ELR (cell line): ENCODE measurements at regions not wholly inside any gene's neighbourhood (a gene's known extent, or its start where the extent isn't known, plus 50 kb on each side); places are given as distances from the start of the nearest gene placed in this dataset.
"Not testable (repeated sequence)": the region's sequence is repeated elsewhere in the genome, so short reads cannot be mapped to it uniquely, and the experiment has no call there.

Experiments
- DNase-seq: peaks from one replicate; pipeline ENCODE4 v3.0.0-alpha.2; 2015; ENCODE audit warnings: low read depth

DNA sequence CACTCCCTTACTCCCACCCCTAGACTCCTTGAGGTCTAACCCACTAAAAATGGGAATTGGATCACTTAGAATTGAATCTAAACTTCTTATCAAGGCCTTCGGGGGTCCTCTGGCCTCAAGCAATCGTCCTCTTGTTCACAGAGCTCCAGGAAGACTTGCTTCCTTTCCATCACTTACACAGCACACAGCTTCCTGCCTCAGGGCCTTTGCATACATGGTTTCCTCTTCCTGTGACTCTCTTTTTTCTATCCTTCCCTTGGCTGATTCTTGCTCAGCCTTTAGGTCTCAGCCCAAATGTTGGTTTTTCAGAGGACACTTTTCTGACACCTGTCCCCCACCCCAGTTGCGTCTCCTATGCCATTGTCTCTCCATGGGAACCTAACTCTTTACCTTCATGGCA is 50.0 kb upstream of the ALDH1B1 start:
- DNase-seq = no peak

DNA sequence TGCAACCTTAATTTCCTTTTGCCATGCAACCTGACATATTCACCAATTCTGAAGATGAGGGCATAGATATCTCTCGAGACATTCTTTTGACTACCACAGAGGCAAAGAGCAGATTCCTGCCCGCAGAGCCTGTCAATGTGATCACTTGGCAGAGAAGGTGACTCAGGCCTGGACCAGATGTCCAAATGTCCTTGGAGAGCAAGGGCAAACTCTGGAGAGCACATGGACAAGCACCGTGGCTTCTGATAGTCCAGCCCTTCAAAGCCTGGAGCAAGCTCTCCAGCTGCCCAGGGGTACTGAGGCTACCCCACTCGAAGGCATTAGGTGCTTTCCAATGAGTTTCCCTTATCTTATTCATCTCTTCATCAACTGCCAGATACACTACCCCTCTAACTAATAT is 50.4 kb upstream of the ALDH1B1 start:
- no peak for DNase-seq

DNA sequence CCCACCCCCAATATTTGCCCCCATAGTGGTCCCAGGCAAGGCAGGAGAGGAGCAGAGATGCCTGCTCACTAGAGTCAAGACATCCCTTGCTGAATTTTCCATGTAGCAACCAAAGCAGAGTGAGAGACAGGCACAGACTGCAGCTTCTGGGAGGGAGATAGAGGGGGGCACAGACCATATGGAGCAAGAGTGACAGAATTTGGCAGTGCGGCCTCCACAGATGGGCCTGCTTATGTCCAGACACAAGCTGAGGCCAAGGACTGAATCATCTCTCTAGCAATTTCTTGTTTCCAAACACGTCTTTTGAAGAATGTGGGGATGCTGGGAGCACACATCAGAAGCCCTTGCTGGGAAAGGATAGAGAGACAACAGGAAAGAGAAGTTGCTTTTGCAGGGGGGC is 53.0 kb upstream of the ALDH1B1 start:
- DNase-seq = no peak

DNA sequence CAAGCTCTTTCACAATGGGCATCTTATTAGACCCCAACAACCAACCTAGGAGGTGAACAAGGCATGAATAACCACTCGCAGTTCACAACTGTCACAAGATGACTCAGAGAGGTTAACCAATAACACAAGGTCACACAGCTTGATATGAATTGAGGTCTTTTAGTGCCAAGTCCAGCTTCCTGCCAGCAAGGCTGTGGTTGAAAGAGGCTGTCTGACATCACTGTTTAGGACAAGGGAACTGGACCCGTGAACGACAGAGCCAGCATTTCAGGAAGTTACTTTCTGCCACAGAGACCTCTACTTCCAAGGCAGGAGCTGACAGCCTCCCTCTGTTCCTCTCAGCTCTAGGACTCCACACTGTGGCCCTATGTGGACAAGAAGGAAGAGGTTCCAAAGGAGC is 53.4 kb upstream of the ALDH1B1 start:
- DNase-seq = peak; percentile 69

DNA sequence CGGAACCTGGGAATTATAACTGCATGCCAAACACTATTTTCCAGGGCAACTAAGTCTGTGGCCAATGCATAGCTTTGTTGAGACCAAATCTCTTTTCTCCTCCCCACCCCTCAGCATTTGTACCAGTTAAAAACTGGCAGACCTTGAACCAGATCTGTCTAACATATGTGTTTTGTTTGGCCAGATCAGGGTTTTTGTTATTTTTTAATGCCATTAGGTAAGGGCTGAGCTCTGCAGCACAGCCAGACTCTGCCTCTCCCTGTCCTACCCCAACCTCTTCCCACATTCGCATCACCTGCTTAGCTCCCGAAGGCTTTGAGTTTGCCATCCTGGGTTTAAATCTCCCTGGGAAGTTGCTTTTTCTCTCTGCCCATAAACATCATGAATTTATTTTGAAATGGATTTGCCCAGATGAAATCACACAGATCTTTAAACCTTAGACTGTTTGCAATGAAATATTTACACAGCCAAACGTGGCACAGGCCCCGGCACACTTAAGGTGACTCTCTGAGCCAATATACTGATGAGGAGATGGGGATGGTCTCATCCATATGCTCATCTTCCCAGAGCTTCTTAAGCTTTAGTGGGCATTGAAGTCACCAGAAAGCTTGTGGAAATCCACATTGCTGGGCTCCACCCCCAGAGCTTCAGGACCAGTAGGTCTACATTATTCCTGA is 54.0 kb upstream of the ALDH1B1 start:
- DNase-seq = no peak

DNA sequence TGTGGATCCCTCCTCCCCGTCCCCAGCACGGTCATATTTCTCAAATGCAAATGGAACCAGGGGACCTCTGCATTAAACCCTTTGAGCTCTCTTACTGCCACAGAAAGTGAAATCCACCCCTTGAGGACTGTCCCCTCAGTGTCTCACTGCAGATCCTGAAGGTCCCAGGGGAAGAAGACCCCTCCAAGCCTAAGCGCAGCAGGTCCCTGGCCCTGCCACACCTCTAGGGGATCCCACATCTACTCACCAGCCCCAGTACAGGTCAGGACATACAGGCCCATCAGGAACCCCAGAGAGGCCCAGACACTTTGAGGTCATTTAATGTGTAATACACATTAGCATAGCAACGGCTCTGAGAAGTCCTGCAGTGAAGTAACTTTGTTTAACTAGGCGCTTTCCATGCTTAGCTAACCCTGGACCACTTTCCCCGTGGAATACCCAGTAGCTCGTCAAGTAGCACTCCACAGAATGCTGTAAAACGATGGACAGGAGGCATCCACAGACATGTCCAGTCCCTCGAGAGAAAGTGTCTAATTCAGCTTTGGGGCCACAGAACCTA is 54.7 kb upstream of the ALDH1B1 start:
- no peak for DNase-seq

DNA sequence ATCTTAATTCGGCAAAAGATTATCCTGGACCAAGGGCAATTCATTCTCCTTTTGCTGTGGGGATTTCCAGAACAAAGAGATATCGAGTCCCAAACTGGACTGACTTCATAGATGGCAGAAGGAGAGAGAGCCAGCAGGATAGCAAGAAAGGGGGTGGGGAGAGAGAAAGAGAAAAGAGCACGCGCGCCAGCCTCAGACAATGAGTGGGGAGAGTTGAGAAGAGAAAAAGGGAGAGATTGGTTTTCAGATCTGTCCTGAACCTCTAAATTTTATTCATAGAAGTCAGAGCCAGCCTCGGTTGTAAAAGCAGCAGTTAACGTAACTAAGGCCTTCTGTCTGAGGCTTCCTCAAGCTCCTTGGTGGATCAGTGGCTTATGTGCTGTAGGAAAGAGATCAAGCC is 55.3 kb upstream of the ALDH1B1 start:
- no peak for DNase-seq

DNA sequence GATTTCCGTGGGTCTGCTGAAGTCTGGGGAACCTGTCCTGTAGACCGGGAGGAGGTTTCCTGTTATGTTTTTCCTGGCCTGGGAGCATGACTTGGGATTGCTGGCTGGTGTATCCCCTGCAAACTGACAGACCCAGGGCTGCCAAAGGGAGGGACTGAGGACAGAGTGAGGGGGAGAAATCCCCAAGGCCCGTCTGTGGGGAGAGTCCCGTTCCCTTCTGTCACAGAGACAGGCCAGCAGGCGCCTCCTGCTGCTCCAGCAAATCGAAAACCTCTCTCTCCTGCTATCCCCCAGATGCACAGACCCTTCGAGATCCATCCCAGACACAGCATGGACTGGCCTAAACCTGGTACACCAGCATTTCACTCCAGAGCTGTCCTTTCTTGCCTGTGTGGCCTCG is 56.2 kb upstream of the ALDH1B1 start:
- DNase-seq = no peak

DNA sequence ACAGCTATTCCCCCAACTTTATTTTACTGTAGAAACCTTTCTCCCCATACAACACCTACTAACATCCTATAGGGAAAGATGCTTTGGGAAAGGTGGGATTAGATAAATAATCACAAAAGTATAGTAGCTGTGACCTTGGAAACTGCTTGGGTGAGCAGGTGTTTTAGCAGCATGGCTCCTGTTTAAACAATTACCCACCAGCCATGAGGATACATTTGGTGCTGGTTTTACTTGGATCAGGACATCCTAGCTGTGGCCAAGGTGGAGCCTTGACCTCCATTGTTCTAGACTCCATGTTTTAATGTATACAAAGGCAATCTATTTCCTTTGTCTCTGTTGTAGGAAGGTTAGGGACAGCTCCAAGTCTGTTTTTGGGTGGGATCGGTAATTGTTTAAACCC is 56.8 kb upstream of the ALDH1B1 start:
- no peak for DNase-seq

DNA sequence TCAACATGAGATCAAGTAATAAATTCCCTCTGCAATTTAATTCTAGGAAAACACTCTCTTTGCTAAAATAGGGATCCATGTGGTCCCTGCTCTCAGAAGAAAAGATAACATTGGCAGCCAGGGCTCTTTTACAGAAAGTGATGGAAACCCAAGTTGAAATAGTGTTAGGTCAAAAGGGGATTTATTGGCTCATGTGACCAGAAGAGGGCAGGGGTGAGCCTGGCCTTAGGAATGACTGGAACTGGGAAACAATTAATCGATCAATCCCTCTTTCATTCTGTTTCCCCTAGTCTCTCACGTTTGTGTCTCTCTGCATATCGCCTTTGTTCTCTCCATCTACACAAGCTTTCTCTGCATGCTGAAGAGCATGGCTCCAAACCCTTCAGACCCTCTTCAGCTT is 58.3 kb upstream of the ALDH1B1 start:
- peak; percentile 17 for DNase-seq

DNA sequence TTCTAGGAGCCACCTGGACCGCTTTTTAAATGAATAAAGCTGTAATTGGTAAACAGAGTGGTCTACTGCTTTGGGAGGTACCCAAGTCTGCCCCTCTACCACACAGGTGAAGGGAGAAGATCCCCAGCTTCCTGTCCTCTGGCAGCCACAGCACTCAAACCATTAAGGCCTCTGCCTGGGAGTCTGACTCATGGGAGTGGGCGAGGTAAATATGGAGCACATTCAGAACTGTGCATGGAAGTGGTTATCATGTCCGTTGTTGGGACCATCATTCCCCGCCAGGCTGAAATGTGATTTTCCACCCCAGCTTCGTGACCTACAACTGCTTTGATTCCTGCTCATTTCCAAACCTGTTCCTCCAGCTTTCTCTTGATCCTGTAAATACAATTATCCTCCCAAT is 59.5 kb upstream of the ALDH1B1 start:
- DNase-seq = peak; percentile 10

DNA sequence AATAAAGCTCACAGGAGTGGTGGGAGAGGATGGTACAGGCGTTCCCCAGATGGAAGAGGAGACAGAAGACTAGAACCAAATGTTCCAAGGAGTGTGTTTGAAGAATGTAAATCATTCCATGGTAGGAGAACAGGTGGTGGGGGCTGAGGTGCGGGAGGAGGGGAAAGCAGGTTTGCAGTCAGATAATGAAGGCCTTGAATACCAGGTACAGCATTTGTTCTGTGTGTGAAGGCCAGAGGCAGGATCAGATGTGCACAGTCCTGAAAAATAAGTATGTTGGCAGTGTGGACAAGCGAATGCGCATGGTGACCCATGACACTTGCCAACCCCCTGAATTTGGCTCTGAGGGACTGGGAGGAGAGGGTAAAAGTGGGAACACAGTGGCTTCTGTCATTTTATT is 59.9 kb upstream of the ALDH1B1 start:
- DNase-seq = no peak

DNA sequence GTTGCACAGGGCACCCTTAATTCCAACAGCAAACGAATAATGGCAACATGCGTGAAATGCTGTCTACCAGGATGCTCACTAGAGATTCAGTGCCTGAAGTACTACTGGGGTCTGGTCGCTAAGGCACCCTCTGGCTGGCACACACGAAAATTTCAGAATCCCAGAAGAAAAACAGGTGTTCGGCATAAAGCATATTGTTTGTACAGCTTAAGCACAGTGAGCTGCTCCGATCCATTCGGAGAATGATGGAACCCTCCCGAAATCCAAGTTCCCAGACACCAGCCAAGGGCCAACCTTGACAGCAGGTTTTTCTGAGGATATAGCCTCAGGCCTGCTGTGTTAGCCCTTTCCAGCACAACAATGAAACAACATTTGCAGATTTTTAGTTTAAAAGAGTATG is 61.4 kb upstream of the ALDH1B1 start:
- no peak for DNase-seq

DNA sequence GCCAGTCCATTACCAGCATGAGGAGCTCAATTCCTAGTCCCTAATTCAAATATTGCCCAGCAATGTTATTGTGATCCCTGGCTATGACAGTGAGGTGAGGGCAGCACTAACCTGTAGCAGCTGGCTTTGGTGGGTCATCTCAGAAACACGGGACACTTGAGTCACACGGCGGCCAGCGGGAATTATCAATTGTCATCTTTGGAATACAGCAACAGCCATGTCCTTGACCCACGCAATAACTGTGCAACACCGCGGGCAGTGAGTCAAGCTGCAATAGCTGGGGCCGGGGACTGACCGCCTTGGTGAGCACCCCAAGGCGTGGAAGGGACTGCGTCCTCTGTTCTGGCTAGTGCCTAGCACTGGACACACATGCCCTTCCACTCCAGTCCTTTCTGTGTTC is 62.5 kb upstream of the ALDH1B1 start:
- no peak for DNase-seq

DNA sequence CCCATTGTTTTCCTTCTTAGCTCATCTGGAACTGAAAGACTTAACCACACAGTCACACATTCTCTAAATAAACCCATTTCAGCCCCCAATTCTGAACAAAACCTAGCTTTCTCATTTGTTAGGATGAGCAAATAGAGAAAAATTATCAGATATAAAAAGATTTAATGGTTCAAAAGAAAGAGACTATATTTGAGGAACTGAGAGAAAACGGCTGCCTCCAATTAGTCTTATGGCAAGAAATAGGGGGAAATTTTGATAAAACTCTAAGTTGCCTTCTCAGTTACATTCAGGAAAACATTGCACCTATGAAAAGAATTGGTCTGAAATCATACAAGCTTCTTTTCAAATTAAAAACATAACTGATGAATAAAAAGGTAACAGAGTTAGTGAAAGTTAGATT is 63.7 kb upstream of the ALDH1B1 start:
- no peak for DNase-seq

DNA sequence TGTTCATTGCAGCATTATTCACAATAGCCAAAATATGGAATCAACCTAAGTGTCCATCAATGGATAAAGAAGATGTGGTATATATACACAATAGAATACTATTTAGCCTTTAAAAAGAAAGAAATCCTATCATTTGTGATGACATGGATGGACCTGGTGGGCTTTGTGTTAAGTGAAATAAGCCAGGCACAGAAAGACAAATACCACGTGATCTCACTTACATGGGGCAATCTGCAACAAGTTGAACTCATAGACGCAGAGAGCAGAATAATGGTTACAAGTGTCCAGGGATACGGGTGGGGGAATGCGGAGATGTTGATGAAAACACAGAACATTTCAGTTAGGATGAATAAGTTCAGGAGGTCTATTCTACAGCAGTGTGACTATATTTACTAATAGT is 66.4 kb upstream of the ALDH1B1 start:
- DNase-seq = no peak

DNA sequence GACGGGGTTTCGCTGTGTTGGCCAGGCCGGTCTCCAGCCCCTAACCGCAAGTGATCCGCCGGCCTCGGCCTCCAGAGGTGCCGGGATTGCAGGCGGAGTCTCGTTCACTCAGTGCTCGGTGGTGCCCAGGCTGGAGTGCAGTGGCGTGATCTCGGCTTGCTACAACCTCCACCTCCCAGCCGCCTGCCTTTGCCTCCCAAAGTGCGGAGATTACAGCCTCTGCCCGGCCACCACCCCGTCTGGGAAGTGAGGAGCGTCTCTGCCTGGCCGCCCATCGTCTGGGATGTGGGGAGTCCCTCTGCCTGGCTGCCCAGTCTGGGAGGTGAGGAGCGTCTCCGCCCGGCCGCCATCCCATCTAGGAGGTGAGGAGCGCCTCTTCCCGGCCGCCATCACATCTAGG is 68.3 kb upstream of the ALDH1B1 start:
- not testable (repeated sequence) for DNase-seq

DNA sequence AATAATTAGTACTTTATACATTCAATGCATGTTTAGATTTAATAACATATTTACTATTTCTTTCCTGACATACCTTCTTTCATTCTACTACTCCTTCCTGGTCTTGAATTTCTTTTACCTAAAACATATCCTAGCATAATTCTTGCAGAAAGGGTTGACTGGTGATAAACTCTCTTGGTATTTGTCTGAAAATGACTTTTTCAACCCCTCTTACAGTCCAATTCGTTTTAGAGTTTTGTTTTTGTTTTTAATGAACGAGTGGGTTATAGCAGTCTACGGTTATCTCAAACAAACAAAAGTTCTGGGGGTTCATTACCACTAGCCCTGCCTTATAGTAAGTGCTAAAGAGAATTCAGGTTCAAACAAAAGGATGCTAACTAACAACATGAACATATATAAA is 69.6 kb upstream of the ALDH1B1 start:
- no peak for DNase-seq

DNA sequence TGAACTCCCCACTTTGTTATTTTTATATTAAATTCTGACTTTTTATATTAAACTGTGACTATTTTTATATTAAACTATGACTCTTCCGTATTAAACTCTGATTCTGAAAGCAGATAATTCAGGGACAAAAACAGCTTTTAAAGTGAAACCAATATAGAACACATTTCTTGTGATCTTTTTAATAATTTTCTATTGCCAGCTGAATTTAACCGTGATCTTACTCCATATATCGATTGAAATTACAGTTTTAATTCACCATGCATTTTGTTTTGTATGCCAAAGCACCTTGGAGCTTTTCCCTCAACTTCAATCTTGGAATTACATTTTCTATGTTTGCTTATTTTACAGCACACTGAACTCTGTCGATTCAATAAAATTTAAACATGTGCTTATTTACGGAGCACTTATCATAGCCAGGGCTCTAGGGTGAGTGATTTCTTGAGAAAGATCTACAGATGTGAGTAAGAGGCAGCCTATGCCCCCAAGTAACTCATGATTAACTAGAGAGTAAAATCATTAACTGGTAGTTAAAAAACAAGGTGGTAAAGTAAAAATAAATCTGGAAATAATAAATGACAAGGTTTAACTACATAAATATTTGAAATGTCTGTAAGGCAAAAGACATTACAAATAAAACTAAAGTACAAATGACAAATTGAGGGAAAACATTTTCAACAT is 72.9 kb upstream of the ALDH1B1 start:
- DNase-seq = peak; percentile 8

DNA sequence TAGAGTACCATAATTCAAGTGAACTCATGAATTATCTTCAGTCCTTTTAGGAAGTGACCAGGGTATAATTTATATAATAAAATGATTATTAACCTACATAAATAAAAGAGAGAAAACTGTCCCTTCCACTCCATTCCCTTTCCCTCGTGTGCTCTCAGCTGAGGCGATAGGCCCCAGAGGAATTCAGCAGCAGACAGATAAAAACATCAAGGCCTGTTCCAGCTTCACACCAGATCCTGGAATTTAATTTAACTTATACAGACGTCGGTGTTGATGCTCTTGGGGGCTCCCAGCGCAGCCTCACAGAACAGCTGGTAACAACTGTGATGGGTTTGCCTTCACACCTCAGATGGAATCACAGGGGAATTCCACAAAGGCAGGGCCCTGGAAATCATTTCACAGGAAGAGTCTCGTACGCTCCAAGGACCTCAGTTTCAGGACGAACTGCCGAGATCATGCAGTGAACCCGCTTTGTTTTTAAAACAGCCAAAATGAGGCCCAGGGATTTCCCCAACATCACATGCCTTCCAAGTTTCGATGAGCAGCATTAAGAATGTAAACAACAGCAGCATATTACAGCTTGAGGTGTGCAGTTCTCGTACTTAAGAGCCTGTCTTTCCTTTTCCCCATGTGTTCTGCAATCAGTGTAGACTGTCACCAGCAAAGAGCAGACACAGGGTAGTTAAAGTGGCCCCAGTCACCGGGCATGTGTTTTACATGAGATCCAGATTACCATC is 73.6 kb upstream of the ALDH1B1 start:
- DNase-seq = peak; percentile 24

DNA sequence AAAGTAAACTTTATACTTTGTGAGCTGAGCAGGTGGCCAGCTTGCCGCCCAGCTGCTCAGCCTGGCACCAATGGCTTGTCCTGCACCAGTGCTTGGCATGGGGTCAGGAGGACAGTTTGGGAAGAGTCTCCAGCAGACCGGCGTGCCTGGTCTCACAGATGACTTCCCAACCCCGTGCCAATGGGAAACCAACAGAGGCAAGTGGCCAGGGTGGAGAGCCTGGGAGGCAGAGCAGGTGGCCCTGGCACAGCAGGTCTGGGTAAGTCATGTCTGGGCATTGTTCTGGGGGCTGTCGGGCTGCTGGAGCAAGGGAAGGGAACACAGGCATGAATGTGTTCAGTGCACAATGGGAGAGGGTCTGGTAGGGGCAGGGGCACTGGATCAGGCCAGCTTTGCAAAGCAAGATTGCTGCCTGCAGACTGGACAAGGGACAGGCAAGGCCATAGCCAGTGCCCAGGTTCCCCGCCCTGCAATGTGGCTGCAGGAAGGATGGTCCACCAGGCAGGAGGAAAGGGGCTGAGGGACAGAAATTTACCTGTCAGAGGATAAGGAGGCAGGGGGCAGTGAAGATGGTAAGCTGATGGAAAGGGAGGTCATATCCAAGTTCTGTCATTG is 76.2 kb upstream of the ALDH1B1 start:
- no peak for DNase-seq

DNA sequence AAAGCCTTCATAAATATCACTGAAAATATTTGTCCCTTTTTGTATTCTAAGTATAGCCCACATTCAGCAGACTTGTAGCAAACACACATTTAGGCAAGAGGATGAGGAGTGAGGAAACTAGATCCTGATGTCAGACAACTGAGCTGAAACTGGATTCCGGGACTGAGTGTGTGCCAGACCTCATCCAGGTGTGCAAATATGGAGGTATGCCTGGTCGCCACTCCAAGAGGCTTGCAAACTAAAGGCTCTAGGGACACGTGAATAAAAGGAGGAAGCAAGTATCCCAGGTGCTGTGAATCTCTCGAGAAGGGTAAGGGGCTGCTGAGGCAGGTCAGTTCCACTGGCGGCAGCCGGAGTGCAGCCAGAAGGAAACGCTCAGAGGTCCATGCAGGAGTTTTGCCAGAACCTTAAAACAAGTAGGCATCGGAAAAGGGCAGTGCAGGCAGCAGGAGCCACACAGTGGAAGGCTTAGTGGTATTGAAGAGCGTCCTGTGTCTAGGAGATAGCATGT is 77.4 kb upstream of the ALDH1B1 start:
- DNase-seq = no peak

DNA sequence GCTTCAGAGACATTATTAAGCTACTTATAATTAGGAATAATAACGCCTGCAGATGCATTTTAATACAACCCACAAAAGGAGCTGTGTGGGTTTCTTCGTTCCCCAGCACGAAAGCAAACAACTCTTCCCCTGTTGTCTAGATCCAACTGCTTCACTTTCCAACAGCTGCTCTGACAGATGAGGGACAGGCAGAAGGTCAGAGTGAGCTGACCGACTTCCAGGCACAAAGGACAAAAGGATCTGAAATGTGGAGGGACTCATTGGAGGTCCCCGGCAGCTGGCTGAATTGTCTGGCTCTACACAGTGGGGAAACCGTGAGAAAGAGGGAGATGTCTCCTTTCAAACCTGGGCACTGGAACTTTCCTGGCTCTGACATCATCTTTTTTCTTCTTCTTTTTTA is 79.1 kb upstream of the ALDH1B1 start:
- no peak for DNase-seq
